GM19463 (cell line): ENCODE measurements at regions not wholly inside any gene's neighbourhood (a gene's known extent, or its start where the extent isn't known, plus 50 kb on each side); places are given as distances from the start of the nearest gene placed in this dataset.
"Not testable (repeated sequence)": the region's sequence is repeated elsewhere in the genome, so short reads cannot be mapped to it uniquely, and the experiment has no call there.

Source experiments
- ATAC-seq: cut with Tn5 transposase; IDR thresholded peaks from one replicate; pipeline ENCODE4 v1.9.1; 2021; ENCODE audit warnings: mild to moderate bottlenecking, moderate library complexity; ENCODE audit not compliant: unreplicated experiment

DNA sequence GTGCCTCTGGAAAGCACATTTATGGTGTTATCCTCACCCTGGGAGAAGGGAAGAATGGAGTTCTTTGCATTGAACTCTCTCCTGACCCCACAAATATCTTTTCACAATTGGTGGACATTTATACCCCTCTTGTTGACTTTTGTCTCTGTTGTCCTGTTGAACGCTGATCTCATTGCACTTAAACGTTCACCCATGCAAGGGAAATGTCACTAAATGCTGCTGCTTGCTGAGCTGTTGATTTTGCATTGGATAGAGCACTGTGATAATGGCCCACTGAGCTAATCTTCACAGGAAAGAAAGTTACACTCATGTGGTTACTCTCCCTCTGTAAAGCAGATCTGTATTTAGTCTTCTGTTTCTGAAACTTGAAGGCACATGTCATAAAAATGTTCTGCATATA, 133.4 kb downstream of the FZD1 start:
- no peak for ATAC-seq

DNA sequence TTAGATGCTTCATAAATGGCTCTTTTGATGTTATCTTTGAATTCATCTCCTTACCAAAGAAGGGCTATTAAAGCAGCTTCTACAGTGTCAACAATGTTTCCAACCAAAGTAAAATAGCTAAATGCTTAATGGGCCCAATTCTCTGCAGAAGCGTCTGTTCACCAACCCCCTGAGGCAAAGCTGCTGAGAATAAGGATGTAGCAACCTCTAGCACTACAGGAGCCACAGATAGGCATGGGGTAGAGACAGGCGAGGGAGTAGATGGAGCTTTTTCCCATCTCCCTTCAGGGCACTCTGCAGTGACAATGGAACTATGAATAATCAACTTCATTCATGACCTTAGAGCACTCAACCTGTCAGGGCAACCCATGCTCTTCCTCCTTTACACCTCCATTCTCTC, 134.1 kb downstream of the FZD1 start:
- no peak for ATAC-seq

DNA sequence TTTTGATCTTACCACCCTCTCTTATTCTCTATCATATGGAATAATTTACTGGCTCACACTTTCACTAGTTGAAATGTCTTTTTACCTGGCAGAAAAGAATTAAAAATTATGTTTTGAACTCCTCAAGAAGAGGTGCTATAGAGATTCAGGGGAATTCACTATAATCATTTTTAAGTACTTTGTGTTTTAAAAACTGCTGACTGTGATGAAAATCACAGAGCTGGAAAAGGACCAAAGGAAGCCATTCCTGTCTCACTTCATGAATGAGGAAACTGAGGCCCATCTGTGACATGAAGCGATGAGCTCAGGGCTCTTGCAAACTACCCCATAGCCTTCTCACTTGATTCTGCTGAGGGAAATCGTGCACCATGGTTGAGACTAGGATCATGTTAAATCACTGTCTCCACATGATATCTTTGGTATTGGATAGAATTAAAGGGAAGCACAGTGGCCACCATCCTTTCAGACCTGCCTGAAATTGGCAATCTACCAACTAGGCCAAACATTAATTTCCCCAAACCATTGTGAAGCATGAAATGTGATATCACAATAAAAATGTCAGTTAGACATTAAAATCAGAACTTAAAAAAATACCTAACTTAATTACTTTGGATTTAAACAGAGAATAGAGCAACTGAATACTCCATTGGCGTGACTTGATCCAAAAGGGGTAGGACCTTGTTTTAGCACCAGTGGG, 141.0 kb downstream of the FZD1 start:
- ATAC-seq = no peak

DNA sequence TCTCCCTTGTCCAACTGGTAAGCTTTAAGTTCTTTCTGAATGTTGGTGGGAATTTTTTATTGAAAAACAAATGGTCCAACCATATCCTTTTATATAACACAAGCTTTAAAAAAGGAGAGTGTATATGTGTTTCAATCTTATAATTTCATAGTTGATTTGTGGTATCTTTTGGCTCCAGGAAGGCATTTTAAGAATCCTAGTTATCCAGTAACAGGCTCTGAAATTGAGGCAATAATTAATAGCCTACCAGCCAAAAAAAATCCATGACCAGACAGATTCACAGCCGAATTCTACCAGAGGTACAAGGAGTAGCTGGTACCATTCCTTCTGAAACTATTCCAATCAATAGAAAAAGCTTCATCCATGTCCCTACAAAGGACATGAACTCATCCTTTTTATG, 141.6 kb downstream of the FZD1 start:
- not testable (repeated sequence) for ATAC-seq

DNA sequence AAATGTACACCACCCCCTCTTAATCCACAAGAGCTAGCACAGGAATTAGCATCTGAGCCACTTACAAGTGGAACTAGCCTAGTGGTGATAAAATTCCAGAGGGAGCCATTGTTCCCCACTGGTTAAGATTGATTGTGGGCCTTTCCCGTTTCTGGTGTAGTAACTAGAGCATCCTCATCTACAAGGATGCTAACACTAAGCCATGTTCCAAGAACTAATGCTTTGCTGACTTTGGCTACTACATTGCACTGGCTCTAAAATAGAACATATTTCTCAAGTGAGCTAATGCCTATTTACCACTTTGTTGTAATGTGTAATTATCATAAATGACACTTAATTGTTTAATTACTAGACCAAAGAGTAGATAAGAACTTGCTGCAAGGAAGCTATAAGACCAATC, 143.7 kb downstream of the FZD1 start:
- no peak for ATAC-seq

DNA sequence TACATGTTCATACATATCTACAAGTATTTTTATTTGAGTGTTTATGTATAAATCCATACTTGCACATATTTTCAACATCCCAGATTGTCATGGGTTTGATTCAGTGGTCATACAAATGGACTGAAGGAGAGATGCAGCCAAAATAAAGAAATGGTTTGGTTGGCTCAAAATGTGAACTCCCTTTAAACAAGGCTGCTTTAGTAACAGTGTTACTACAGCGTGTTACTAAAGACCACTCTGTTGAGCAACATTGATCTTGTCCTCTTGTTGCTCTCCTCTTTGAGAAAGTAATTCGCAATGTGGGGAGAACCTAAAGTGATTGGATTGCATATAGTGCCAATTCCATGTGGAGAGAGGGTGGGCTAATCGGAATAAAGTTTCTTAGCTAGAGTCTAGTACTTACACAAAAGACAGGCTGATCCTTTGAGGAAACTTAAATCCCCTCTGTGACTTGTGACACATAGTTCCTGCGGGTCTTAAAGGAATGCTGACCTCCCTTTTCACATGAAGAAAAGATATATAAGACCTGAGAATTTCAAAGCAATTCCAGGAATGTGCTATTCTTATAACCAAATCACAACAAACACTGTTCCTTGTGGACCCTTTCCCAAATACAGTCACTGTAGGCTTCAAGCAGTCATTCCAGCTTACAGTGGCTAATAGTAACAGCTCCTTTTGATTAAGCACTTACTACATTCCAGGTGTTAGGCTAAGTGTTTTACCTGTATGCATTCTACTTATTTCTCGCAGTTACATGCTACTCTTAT, 144.3 kb downstream of the FZD1 start:
- no peak for ATAC-seq

DNA sequence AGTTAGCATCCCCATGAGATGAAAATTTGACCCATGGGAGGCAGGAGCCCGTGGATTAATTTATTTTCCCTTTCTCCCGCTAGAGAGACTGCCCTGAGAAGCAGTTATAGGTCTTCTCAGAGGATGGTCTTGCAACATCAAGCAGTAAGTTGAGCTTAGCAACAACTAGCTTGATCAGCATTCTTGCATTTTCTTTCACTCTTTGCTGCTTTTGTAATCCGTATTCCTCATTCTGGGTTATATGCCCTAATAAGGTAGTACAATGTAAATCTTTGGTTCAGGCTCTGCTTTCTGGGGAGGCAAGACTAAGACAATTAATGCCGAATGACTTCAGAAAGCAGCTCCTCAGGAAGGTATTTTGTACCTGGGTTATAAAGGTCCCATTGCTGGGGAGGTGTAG, 146.8 kb downstream of the FZD1 start:
- ATAC-seq = no peak

DNA sequence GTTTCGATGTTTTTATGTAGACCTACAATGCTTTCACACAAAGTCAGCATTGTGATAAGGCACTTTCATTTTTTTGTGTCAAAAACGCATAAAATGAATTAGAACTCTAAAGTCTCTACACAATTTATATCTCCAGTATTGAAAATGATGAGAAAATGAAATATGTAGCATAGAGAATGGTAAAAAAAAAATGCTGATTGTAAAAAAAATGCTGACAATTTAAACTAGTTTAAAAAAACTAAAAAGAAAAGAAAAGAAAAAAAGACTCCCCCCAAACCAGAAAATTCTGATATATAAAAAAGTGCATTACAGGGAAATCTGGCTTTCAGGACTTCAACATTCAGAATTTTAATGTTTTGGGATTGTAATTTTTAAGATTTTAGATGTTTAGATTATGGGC, 148.1 kb downstream of the FZD1 start:
- ATAC-seq = no peak

DNA sequence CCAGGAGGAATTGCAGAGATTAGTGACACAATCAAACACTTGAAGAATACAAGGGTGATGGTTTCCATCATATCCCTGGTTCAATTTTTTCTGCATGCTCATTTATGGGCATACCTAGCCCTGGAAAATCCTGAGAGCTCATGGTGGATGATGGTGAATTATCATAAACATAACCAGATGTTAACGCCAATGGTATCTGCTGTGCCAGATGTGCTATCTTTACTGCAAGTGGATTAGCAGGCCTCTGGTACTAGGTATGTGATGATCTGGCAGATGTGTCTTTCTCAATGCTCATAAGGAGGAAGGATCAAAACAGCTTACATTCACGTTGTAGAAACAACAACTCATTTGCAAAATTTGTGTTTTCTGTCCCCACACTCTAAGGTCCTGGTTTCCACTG, 150.5 kb downstream of the FZD1 start:
- ATAC-seq = no peak

DNA sequence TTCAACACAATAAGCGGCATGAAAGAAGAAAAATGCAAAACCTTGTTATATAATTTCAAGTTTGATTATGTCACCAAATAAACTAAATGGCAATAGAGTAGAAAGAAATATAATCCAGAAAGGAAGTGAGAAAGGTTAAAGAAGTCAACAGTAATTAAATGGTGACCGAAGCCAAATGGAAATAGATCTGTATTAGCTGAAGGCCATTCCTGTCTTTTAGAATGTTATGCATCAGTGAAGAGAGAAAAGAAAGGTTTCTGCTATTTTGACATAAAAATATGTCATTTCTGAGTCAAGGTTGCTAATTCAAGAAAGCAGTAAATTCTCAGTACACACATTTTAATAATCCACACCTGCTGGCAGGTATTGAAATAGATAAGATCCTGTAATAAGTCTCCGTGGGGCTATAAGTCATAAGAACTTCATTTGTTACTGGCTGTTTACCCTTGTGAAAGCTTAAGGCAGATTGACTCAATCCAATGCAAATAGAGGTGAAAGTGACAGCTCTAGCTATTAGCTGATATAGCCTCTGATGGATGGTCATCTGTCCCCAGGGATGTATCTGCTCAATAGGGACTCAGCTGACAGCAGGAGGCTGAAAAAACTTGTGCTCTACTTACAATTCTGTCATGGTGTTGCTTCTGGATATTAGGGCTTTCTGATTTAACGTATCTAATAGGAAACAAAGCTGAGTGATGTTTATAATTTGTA, 152.1 kb downstream of the FZD1 start:
- ATAC-seq = no peak

DNA sequence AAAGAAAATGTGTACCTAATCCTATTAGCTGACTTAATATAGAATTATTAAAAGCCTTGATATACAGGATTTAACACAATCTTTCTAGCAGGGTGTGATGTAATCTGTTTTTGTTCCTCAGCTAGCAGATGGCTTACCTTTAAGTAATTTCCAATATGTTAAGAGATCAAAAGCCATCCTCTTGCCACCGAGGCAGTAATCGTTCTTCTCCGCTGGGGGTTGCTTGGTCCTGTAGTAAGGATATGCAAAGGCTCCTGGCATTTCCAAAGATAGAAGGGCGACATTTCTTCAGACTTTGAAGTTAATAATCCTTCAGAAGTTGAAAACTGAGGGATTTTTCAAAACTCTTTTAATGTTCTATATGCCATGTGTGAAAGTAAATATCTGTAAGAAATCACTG, 156.4 kb downstream of the FZD1 start:
- no peak for ATAC-seq

DNA sequence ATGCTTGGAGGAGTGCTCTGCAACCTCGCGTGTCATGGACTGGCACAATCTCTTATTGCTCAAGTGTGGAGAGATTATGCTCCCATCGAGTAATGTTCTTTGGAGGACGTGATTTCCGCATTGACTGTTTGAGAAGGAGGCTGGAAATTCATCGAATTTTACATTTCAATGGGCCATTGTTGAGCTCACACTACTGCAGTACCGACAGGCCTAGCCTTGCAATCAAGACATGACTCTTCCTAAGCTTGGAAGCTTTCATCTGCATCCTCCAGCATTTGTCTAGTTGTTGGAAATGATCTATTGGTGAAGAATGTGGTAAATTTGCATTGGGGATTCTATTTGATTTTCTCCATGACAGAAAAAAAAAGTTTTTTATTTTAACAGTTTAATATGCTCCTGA, 156.8 kb downstream of the FZD1 start:
- no peak for ATAC-seq

DNA sequence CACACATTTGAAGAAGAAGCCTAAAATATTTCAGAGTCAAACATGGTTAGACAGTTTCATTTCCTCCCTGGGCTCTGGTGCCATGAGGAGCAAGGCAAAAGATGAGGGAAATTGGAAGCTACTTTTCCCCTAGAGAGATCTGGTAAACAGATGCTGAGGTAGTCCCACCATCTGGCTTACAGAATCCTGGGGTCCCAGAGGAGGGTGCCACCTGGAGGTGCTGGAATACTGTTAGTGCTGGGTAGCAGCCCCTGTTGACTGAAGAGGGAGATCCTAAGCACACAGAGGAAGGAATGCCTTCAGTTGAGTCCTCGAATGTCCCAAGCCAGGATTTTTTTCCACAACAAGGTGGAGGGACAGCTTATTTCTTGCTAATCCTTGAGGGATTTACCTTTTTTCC, 160.1 kb downstream of the FZD1 start:
- no peak for ATAC-seq

DNA sequence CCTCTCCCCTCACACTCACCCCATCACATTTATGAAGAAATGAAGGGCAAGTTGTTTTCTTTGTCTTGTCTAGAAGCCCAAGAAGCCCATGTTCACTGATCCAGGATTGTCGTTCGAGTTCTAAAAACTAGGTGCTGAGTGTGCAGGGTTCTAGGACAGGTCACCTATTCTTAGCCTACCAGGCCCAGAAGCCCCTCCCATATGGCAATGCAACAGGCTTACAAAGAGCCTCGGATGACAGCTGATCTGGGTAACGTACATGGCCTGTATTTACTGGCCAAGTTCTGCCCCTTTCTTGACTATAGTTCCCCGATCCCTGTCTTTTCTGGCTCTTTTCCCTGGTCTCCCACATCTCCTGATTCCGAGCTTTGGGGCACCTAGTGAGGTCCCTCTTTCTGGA, 160.9 kb downstream of the FZD1 start:
- no peak for ATAC-seq

DNA sequence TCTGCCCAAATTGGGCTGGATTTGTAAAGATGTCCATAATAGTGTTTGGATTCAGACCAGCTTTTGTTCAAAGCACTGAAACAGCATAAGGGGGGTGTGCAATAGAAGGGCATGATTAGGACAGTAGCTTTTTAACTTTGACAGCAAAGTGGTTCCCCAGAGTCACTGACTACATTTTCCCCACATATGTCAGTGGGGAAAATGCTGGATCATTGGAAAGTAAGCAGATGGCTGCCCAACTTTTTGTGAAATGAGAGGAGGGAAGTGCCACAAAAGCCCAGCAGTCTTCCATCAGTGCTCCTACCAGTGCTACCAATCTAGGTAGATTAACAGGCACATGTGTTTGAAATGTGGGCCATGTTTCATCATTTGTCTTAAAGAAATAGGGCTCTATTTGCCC, 162.8 kb downstream of the FZD1 start:
- ATAC-seq = no peak

DNA sequence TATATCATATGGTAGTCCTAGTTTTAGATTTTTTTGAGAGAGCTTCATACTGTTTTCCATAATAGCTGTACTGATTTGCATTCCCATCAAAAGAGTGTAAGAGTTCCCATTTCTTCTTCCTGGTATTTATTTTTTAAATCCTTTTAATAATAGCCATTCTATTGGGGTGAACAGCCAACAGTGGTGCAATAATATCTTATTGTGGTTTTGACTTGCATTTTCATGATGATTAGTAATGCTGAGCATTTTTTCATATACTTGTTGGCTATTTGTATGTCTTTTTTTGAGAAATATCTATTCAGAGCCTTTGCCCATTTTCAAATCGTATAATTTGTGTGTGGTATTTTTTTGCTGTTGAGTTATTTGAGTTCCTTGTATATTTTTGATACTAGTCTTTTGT, 167.4 kb downstream of the FZD1 start:
- no peak for ATAC-seq

DNA sequence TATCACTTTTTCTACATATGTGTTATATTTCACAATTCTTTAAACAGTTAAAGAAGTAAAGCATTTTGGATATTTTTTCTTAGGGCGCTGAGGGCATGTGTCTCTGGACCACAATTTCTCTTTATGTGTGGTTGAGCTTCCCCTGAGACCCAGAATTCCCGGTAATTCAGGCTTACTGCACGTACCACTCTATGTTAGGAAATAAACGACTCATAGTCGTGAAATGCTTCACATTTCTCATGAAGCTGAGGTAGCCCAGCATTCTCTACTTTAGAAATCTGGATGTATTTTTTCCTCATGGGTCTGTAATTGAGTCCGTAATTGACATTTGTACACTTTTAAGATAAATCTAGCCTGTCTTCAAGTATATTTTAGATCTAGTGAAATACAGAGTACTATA, 170.6 kb downstream of the FZD1 start:
- no peak for ATAC-seq

DNA sequence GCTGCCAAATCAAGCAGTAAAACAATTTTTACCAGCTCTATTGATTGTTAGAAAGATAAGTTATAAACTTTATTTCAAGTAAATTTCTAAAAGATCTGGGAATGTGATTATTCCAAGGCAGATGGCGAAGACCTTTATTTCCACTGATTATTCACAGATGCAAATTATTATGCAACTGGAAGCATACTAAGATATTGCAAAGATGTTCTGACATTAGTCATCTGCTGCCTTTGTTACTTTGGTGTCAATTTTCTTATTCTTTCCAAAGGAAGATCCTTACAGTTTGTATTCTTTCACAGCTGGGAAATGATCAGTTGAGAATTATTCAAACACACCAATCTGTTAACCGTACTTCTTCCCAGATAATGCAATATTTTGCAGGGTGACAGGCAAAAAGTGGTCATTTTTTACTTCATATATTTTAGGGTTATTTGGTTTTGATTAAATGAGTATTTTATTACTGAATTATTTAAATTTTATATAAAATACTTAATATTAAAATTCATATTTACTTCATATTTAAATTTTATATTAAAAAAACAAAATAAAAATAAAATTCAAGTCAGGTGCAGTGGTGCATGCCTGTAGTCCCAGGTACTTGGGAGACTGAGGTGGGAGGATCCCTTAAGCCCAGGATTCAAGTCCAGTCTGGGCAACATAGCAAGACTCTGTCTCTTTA, 171.3 kb downstream of the FZD1 start:
- no peak for ATAC-seq

DNA sequence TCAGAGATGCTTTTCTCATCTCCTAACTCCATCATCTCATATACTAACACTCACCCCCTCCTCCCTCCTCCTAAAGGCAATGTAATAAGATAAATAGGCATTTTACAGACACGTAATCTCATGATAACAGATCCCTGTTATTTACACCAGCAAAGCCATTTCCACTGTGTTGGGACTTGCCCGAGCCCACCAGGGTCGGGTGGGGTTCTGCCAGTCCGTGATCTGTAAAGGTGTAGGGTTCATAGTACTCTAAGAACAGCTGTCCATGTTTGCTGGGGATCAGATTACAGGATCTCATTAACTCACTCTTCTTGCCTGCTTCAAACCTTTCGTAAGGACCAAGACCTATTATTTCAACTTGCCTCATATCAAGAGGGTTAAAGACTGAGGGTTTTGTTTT, 172.4 kb downstream of the FZD1 start:
- ATAC-seq = no peak

DNA sequence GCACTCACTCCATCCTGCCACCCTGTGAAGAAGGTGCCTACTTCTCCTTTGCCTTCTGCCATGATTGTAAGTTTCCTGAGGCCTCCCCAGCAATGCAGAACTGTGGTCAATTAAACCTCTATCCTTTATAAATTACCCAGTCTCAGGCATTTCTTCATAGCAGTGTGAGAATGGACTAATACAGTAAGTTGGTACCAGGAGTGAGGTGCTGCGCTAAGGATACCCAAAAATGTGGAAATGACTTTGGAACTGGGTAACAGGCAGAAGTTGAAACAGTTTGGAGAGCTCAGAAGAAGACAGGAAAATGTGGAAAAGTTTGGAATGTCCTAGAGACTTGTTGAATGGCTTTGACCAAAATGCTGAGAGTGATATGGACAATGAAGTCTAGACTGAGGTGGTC, 176.0 kb downstream of the FZD1 start:
- ATAC-seq = not testable (repeated sequence)

DNA sequence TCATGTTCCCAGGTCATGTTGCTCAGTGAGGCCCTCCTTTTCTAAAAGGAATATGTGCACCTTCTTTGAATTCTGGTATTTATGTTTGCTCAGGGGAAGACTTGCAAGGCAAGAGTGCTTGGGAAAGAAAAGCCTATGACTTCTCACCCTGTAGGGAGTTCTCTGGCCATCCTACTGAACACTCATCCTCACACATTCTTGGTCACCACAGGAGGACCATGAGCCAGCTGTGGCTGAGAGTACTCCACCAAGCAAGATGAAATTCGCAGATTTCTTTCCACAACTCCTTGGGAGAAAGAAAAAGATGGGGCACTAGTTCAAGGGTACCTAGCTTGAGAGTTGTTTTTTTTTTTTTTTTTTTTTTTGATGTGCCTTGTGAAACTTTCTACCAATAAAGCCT, 179.6 kb downstream of the FZD1 start:
- ATAC-seq = no peak

DNA sequence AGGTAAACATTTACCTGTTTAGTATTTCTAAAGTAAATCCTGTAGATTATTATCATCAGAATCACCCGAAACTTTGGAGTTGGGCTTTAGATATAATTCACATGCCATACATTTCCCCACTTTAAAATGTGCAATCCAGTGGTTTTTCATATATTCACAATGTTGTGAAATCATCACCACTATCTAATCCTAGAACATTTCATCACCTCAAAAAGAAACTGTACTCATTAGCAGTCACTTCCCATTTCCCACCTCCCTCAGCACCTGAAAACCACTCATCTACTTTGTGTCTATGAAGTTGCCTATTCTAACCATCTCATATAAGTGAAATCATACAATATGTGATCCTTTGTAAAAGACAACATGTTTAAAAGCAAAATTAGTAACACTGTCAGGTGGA, 182.6 kb downstream of the FZD1 start:
- no peak for ATAC-seq
